Inferior parietal cortex (tissue), 1 donor: ENCODE measurements at regions not wholly inside any gene's neighbourhood (a gene's known extent, or its start where the extent isn't known, plus 50 kb on each side); places are given as distances from the start of the nearest gene placed in this dataset.
A peak's percentile ranks its signal among the peaks of the same experiment; 100 is the strongest.
"Not testable (repeated sequence)": the region's sequence is repeated elsewhere in the genome, so short reads cannot be mapped to it uniquely, and the experiment has no call there.

Experiments
- DNase-seq: peaks from one replicate; pipeline ENCODE4 v3.0.0-alpha.2; 2016; ENCODE audit errors: extremely low spot score

- not testable (repeated sequence) for DNase-seq
These were observed 195.6 kb downstream of the BCL2L11 start for GRCh38 chr2:111316221-111316741.

- DNase-seq, result not testable (repeated sequence)
These were observed 196.3 kb downstream of the BCL2L11 start for GRCh38 chr2:111316881-111317549.

GRCh38 chr2:111319552-111319951 is 198.8 kb downstream of the BCL2L11 start:
- DNase-seq, result not testable (repeated sequence)

- DNase-seq, result not testable (repeated sequence)
These were observed 199.6 kb downstream of the BCL2L11 start for GRCh38 chr2:111320264-111320663.

GRCh38 chr2:111320965-111321364 is 200.3 kb downstream of the BCL2L11 start:
- DNase-seq, result peak; percentile 1

DNA sequence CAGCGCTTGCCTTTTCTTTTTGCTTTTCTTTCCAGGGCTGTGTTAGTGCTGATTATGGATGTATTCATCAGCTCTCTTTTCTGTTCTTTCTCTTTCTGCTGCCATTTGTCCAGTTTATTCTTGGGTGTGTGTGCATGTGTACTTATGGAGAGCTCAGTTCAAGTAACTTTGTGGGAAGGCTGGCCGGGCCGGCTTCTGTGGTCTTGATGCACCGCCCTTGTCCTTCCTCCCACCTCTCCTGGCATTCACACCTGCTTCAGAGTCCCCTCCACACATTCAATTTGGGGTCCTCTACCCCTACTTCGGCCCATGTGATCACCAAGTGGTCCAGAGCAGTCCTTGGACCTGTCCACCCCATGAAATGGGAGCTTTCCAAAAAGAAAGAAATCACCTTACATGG is 202.7 kb downstream of the BCL2L11 start:
- not testable (repeated sequence) for DNase-seq

- DNase-seq, result not testable (repeated sequence)
These were observed 207.0 kb downstream of the BCL2L11 start for GRCh38 chr2:111327726-111328125.

GRCh38 chr2:111329309-111329708 is 208.6 kb downstream of the BCL2L11 start:
- DNase-seq, result not testable (repeated sequence)

DNA sequence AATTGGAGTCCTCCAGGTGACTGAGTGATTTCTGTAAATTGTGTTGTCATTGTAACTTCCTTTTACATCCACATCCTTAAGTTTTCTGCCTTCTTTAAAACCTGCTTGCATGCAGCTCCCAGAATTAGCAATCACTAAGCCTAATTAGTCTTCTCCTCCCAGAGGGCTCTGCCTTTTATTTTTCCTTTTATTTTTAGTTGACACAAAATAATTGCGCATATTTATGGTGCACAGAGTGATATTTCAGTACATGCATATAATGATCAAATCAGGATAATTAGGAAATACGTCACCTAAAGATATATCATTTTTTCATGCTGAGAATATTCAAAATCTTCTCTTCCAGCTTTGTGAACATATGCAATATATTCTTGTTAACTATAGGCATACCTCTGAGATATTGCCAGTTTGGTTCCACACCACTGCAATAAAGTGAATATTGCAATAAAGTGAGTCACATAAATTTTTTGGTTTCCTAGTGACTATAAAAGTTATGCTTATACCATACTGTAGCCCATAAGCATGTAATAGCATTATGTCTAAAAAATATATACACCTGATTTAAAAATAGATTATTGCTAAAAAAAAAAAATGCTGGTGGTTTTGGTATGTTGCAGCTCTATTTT is 210.5 kb downstream of the BCL2L11 start:
- DNase-seq, result not testable (repeated sequence)

GRCh38 chr2:111335220-111335907 is 214.7 kb downstream of the BCL2L11 start:
- DNase-seq, result not testable (repeated sequence)

GRCh38 chr2:111338474-111338873 is 217.8 kb downstream of the BCL2L11 start:
- not testable (repeated sequence) for DNase-seq

GRCh38 chr2:111339476-111339875 is 218.8 kb downstream of the BCL2L11 start:
- DNase-seq, result not testable (repeated sequence)

DNA sequence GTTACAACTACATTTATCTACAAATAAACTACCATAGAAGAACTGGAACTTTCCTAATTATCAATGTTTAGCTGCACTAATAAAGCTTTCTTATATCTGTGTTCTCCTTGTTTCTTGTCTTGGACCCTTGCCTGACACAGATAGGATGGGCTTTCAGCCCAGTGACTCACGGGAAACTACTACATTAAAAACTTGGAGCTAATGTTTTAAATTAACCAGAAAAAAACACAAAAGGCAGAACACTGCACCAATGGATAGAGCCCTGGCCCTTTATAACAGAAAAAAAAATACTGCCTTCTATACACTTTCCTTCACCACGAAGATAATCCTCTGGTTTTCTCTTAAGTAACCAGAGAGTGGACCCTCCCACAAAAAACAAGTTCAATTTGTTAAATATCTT is 223.9 kb downstream of the BCL2L11 start:
- DNase-seq, result not testable (repeated sequence)

DNA sequence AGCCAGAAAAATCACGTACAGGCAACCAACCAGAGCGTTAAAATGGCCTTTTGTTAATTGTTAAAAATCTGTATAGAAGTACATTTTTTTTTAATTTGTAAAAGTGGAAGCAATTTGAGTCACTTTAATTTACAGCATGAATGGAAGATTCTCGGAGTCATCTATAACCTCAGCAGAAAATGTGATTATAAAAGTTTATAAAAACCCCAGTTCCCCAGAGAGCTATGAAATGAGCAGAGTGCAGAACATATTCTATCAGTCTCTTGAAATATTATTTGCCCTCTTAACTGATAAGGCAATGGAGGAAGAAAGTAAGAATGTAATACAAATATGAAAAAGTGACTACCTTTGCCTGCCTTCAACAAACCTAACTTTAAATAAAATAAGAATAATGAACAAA is 224.7 kb downstream of the BCL2L11 start:
- not testable (repeated sequence) for DNase-seq

- peak; percentile 1 for DNase-seq
These were observed 225.6 kb downstream of the BCL2L11 start for GRCh38 chr2:111346018-111346930.

DNA sequence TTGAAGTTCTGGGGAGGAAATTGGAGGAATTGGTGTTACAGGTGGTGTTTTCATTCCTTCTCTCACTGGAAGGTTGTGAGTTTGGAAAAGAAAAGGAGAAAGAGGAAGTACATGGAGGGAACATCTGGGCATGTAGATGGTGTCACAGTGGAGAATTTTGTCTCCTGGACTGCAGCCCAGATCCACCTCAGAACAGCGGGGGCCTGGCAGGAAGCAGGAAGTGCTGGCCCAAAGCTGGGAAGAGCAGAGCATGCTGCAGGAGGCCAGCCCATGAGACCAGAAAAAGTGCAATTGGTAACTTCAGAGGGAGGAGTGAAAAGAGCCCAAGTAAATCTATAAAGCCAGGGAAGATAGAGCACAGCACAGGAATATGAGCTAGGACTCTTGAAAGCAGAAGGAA is 227.0 kb downstream of the BCL2L11 start:
- not testable (repeated sequence) for DNase-seq

DNA sequence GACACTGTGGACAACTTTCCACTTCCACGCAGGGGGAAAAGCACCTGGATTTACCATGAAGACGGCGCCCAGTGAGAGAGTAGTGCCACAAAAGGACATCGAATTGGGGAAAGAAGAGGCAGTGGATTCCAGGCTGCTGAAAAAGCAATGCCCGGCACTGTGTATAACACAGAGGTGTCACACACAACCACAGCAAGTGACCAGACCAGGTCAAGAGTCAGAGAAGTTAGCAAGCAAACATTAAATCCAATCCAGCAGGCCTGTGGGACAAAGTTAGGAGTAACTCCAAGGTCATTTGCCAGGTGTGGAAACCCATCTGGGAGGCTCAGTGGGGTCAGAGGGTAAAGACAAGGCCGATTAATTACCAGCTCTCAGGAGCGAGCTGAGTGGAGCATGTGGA is 227.6 kb downstream of the BCL2L11 start:
- DNase-seq, result not testable (repeated sequence)

DNA sequence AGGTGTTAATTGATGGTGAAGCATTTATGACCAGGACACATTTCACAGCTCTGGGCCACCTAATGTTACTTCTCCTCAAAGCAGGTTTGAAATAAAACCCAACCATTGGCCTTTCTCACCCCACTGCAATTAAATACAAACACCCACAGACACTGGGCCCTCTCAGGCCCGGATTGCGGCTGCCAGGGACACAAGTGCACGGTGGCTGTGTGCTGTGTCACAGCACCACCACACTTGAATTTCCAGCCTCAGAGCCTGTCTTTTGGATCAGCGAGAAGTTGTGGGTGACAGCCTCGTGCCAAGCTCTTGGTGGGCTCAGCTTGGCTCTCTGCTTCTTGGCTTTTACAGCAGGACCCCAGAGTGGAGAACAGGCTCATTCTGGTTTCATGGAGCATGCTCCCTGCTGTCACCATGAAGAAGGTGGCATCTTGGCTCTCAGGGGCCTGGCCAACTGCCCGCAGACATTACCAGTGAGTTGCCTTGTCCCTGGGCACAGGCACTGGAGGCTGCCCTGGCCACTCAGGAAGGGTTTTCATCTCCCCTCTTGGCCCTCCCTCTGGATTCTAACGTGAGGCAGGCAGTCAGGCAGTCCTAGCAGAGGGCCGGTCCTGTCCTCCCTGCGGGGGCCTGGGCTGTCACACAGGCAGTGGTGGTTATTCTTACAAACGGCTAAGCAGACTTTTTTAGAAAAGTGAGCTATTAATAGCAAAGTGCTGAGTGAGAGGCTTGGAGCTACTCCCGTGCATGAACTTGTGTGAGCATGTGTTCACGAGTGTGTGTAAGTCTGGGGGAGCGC is 234.5 kb downstream of the BCL2L11 start:
- not testable (repeated sequence) for DNase-seq

- not testable (repeated sequence) for DNase-seq
These were observed 235.3 kb downstream of the BCL2L11 start for GRCh38 chr2:111355823-111356511.

DNA sequence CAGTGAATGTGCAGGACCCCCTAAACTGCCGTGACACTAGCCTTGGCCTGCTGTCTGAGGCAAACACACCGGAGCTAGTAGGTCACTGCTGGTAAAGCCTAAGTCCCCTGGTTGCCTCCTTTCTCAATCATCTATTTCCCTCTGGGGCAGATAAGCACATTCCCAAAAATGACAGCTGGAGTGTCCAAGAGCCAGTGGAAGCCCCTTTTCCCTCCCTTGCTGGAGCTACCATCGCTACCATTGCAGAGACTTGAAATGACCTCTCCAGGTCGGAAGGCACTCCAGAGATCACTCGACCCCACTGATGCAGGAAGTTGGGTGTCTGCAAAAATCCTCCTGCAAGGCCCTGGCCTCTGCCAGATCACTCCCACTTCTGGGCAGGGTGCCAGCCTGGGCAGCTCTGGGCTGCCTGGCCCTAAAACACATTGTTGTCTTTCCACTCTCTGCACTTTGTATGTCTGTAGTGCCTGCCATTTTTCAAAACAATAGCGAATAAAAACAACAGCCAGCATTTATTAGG is 235.9 kb downstream of the BCL2L11 start:
- DNase-seq, result not testable (repeated sequence)
